Trophoblast cell (in vitro differentiated cells and primary cell): ENCODE measurements at regions not wholly inside any gene's neighbourhood (a gene's known extent, or its start where the extent isn't known, plus 50 kb on each side); places are given as distances from the start of the nearest gene placed in this dataset.

Experiments used
- DNase-seq, 2 donors: peaks; one replicate each; pipeline ENCODE4 v3.0.0-alpha.2; 2016
- H2AFZ ChIP-seq: 2 replicates; pipeline ENCODE4 v1.6.1; 2013; ENCODE audit warnings: low read length, moderate library complexity, mild to moderate bottlenecking; ENCODE audit not compliant: insufficient read depth, poor library complexity
- H2AK5ac ChIP-seq: 2 replicates; pipeline ENCODE4 v1.6.1; 2013; ENCODE audit warnings: mild to moderate bottlenecking, low read length
- H2BK120ac ChIP-seq: 2 replicates; pipeline ENCODE4 v1.6.1; 2013; ENCODE audit warnings: low read length, mild to moderate bottlenecking, moderate library complexity; ENCODE audit not compliant: insufficient read depth, poor library complexity
- H2BK12ac ChIP-seq: 2 replicates; pipeline ENCODE4 v1.6.1; 2013; ENCODE audit warnings: mild to moderate bottlenecking, low read length, moderate library complexity
- H2BK5ac ChIP-seq: 2 replicates; pipeline ENCODE4 v1.6.1; 2013; ENCODE audit warnings: low read length, low read depth, moderate library complexity, mild to moderate bottlenecking; ENCODE audit not compliant: poor library complexity
- H3K14ac ChIP-seq: 2 replicates; pipeline ENCODE4 v1.6.1; 2013; ENCODE audit warnings: mild to moderate bottlenecking, low read length
- H3K18ac ChIP-seq: 2 replicates; pipeline ENCODE4 v1.6.1; 2013; ENCODE audit warnings: mild to moderate bottlenecking, low read length
- H3K23ac ChIP-seq: 2 replicates; pipeline ENCODE4 v1.6.1; 2013; ENCODE audit warnings: low read length
- H3K27ac ChIP-seq: 2 replicates; pipeline ENCODE4 v1.5.1; 2013; ENCODE audit warnings: low read depth, mild to moderate bottlenecking, inconsistent platforms, low read length, moderate library complexity
- H3K27me3 ChIP-seq: 2 replicates; pipeline ENCODE4 v1.6.1; 2013; ENCODE audit warnings: inconsistent platforms, mild to moderate bottlenecking, low read length, moderate library complexity; ENCODE audit not compliant: insufficient read depth
- H3K36me3 ChIP-seq, 2 experiments: 1 replicate in 1 of 2; 2 replicates in 1 of 2; pipeline ENCODE4 v1.6.1; 2013; ENCODE audit warnings: low read length in 2 of 2, mild to moderate bottlenecking in 2 of 2, moderate library complexity in 1 of 2; ENCODE audit not compliant: insufficient read depth in 2 of 2, control insufficient read depth in 1 of 2
- H3K4ac ChIP-seq: 2 replicates; pipeline ENCODE4 v1.6.1; 2013; ENCODE audit warnings: low read depth, mild to moderate bottlenecking, low read length, moderate library complexity
- H3K4me1 ChIP-seq, 2 experiments: 1 replicate in 1 of 2; 2 replicates in 1 of 2; pipeline ENCODE4 v1.6.1; 2013; ENCODE audit warnings: low read length in 2 of 2, mild to moderate bottlenecking in 2 of 2, moderate library complexity in 1 of 2; ENCODE audit not compliant: insufficient read depth in 2 of 2, control insufficient read depth in 1 of 2
- H3K4me2 ChIP-seq: 2 replicates; pipeline ENCODE4 v1.6.1; 2013; ENCODE audit warnings: inconsistent platforms, mild to moderate bottlenecking, low read length, moderate library complexity
- H3K4me3 ChIP-seq: 2 replicates; pipeline ENCODE4 v1.5.1; 2013; ENCODE audit warnings: mild to moderate bottlenecking, low read depth, low read length, inconsistent platforms
- H3K79me1 ChIP-seq: one replicate; pipeline ENCODE4 v1.6.1; 2013; ENCODE audit warnings: low read length
- H3K79me2 ChIP-seq: 2 replicates; pipeline ENCODE4 v1.6.1; 2013; ENCODE audit warnings: low read length, mild to moderate bottlenecking; ENCODE audit not compliant: control insufficient read depth, insufficient read depth, poor library complexity
- H3K9ac ChIP-seq: 2 replicates; pipeline ENCODE4 v1.6.1; 2013; ENCODE audit warnings: mild to moderate bottlenecking, low read length
- H3K9me3 ChIP-seq: 2 replicates; pipeline ENCODE4 v1.6.1; 2013; ENCODE audit warnings: low read depth, mild to moderate bottlenecking, control low read depth, inconsistent platforms, low read length; ENCODE audit not compliant: insufficient read depth
- H4K12ac ChIP-seq: 2 replicates; pipeline ENCODE4 v1.6.1; 2013; ENCODE audit warnings: low read depth, mild to moderate bottlenecking, low read length, moderate library complexity
- H4K8ac ChIP-seq: 2 replicates; pipeline ENCODE4 v1.6.1; 2013; ENCODE audit warnings: low read depth, mild to moderate bottlenecking, low read length, moderate library complexity
- H4K91ac ChIP-seq: one replicate; pipeline ENCODE4 v1.6.1; 2013; ENCODE audit warnings: low read depth, mild to moderate bottlenecking, low read length, moderate library complexity
- whole genome bisulfite sequencing: extraction: QIAGEN DNeasy Blood & Tissue Kit; methylation state at CpG from one replicate; pipeline ENCODE4 v1.1.7; 2013; ENCODE audit warnings: missing lambda C conversion rate; ENCODE audit not compliant: insufficient read length, insufficient coverage; ENCODE audit errors: extremely low coverage; 5-methylcytosine and 5-hydroxymethylcytosine counted together

- no peak for DNase-seq
- Histone ChIP-seq H4K12ac (no peak overlapping the region), H2AFZ (no peak overlapping the region), H3K18ac (no peak overlapping the region), H3K27ac (no peak overlapping the region), H3K4me3 (no peak overlapping the region), H3K27me3 (no peaks in the 10 kb centered on the region), H3K4me1 (no peaks in the 10 kb centered on the region), H2BK5ac (no peak overlapping the region), H2BK12ac (no peak overlapping the region), H3K9me3 (peaks cover 2% of the 10 kb centered on the region), H3K79me2 (no peaks in the 10 kb centered on the region), H4K91ac (no peak overlapping the region), H3K14ac (no peak overlapping the region), H3K36me3 (no peaks in the 10 kb centered on the region), H3K9ac (no peak overlapping the region), H3K79me1 (no peaks in the 10 kb centered on the region), H2AK5ac (no peak overlapping the region), H3K4ac (no peak overlapping the region), H2BK120ac (no peak overlapping the region), H3K23ac (no peak overlapping the region), H4K8ac (no peak overlapping the region), H3K4me2 (no peak overlapping the region)
- no CpG with 5 or more reads among the region's 1 CpG for WGBS
Observed at GRCh38 chr10:130871406-130871805, 440.1 kb downstream of the TCERG1L start.

- Histone ChIP-seq H3K4me1 (no peaks in the 10 kb centered on the region), H3K23ac (no peak overlapping the region), H3K4me2 (no peak overlapping the region), H2BK120ac (no peak overlapping the region), H2AK5ac (no peak overlapping the region), H3K27me3 (no peaks in the 10 kb centered on the region), H3K9ac (no peak overlapping the region), H3K27ac (no peak overlapping the region), H3K4me3 (no peak overlapping the region), H3K36me3 (no peaks in the 10 kb centered on the region), H2BK5ac (no peak overlapping the region), H3K18ac (no peak overlapping the region), H3K4ac (no peak overlapping the region), H2BK12ac (no peak overlapping the region), H4K8ac (no peak overlapping the region), H2AFZ (no peak overlapping the region), H4K91ac (no peak overlapping the region), H4K12ac (no peak overlapping the region), H3K9me3 (no peaks in the 10 kb centered on the region), H3K79me2 (no peaks in the 10 kb centered on the region), H3K79me1 (no peaks in the 10 kb centered on the region), H3K14ac (no peak overlapping the region)
- no peak for DNase-seq
- WGBS: no CpG with 5 or more reads among the region's 1 CpG
Observed at GRCh38 chr10:130873636-130874035, 437.9 kb downstream of the TCERG1L start.

GRCh38 chr10:130875116-130875515 is 436.4 kb downstream of the TCERG1L start:
- Histone ChIP-seq H3K79me1 (no peaks in the 10 kb centered on the region), H3K4me1 (no peaks in the 10 kb centered on the region), H2BK5ac (no peak overlapping the region), H3K27ac (no peak overlapping the region), H3K23ac (no peak overlapping the region), H2AK5ac (no peak overlapping the region), H3K18ac (no peak overlapping the region), H2BK120ac (no peak overlapping the region), H4K12ac (no peak overlapping the region), H3K36me3 (no peaks in the 10 kb centered on the region), H2AFZ (no peak overlapping the region), H4K8ac (no peak overlapping the region), H4K91ac (no peak overlapping the region), H2BK12ac (no peak overlapping the region), H3K27me3 (no peaks in the 10 kb centered on the region), H3K79me2 (no peaks in the 10 kb centered on the region), H3K4me2 (no peak overlapping the region), H3K14ac (no peak overlapping the region), H3K9ac (no peak overlapping the region), H3K4ac (no peak overlapping the region), H3K9me3 (no peaks in the 10 kb centered on the region), H3K4me3 (no peak overlapping the region)
- DNase-seq: no peak
- WGBS: no CpG with 5 or more reads among the region's 2 CpGs

GRCh38 chr10:130875897-130876472 is 435.5 kb downstream of the TCERG1L start:
- Histone ChIP-seq H3K23ac (no peak overlapping the region), H3K9ac (no peak overlapping the region), H2BK120ac (no peak overlapping the region), H2AK5ac (no peak overlapping the region), H3K79me1 (no peaks in the 10 kb centered on the region), H4K91ac (no peak overlapping the region), H4K8ac (no peak overlapping the region), H4K12ac (no peak overlapping the region), H3K36me3 (no peaks in the 10 kb centered on the region), H2BK12ac (no peak overlapping the region), H3K14ac (no peak overlapping the region), H2AFZ (no peak overlapping the region), H3K27ac (no peak overlapping the region), H3K4me3 (no peak overlapping the region), H3K9me3 (no peaks in the 10 kb centered on the region), H3K79me2 (no peaks in the 10 kb centered on the region), H3K18ac (no peak overlapping the region), H3K4me2 (no peak overlapping the region), H3K27me3 (no peaks in the 10 kb centered on the region), H3K4me1 (no peaks in the 10 kb centered on the region), H3K4ac (no peak overlapping the region), H2BK5ac (no peak overlapping the region)
- no peak for DNase-seq
- WGBS: no CpG with 5 or more reads among the region's 7 CpGs
